ENCODE measurements at regions not wholly inside any gene's neighbourhood (a gene's known extent, or its start where the extent isn't known, plus 50 kb on each side); places are given as distances from the start of the nearest gene placed in this dataset.

- Histone ChIP-seq H3K4me2 (ENCODE audit: low read length) (no peak overlapping the region), H3K79me2 (ENCODE audit: insufficient read depth, low read depth, low read length) (no peaks in the 10 kb centered on the region), H3K4me3 (ENCODE audit: low read depth, low read length, poor library complexity, severe bottlenecking) (no peak overlapping the region), H3K27ac (ENCODE audit: low read depth, low read length, poor library complexity, severe bottlenecking) (no peak overlapping the region), H3K9me3 (ENCODE audit: low read length) (no peaks in the 10 kb centered on the region), H3K4me1 (ENCODE audit: insufficient read depth, low read length, poor library complexity, severe bottlenecking) (no peaks in the 10 kb centered on the region), H4K20me1 (ENCODE audit: insufficient read depth, low read length) (no peaks in the 10 kb centered on the region), H3K9me2 (ENCODE audit: insufficient read depth, low read length) (no peaks in the 10 kb centered on the region), H2AFZ (ENCODE audit: low read length) (no peak overlapping the region), H3K36me3 (ENCODE audit: insufficient read depth, low read length) (no peaks in the 10 kb centered on the region)
- ChIA-PET CTCF (ENCODE audit: unreplicated experiment) (no interaction called here), POLR2A (no interaction called here)
- no peak for DNase-seq (ENCODE audit: low spot score)
- TF ChIP-seq EZH2phosphoT487 (IDR thresholded peaks at IDR 0.05; ENCODE audit: borderline replicate concordance, low read depth, low read length): no peak
- no peak for TF ChIP-seq CTCF (conservative IDR thresholded peaks at IDR 0.05; ENCODE audit: low read length)
- BruUV-seq (replicated peaks): no TSS peak
- intact Hi-C loops (cut with micrococcal nuclease; ENCODE audit: unreplicated experiment): no loop called here
Measured at GRCh38 chr3:124043023-124043422, 51.1 kb upstream of the ROPN1 start.

- H3K9me3 ChIP-seq (ENCODE audit: low read length): no peaks in the 10 kb centered on the region
- H3K4me3 ChIP-seq (ENCODE audit: low read depth, low read length, poor library complexity, severe bottlenecking): no peak overlapping the region
- H3K36me3 ChIP-seq (ENCODE audit: insufficient read depth, low read length): no peaks in the 10 kb centered on the region
- no peak for DNase-seq (ENCODE audit: low spot score)
- ChIA-PET POLR2A (no interaction called here), CTCF (ENCODE audit: unreplicated experiment) (no interaction called here)
- H3K9me2 ChIP-seq (ENCODE audit: insufficient read depth, low read length): no peaks in the 10 kb centered on the region
- intact Hi-C loops (cut with micrococcal nuclease; ENCODE audit: unreplicated experiment): no loop called here
- no peak overlapping the region for H2AFZ ChIP-seq (ENCODE audit: low read length)
- no peak overlapping the region for H3K27ac ChIP-seq (ENCODE audit: low read depth, low read length, poor library complexity, severe bottlenecking)
- TF ChIP-seq EZH2phosphoT487 (IDR thresholded peaks at IDR 0.05; ENCODE audit: borderline replicate concordance, low read depth, low read length): no peak
- no peak for TF ChIP-seq CTCF (conservative IDR thresholded peaks at IDR 0.05; ENCODE audit: low read length)
- no peaks in the 10 kb centered on the region for H3K4me1 ChIP-seq (ENCODE audit: insufficient read depth, low read length, poor library complexity, severe bottlenecking)
- no peaks in the 10 kb centered on the region for H3K79me2 ChIP-seq (ENCODE audit: insufficient read depth, low read depth, low read length)
- H3K4me2 ChIP-seq (ENCODE audit: low read length): no peak overlapping the region
- no TSS peak for BruUV-seq (replicated peaks)
- H4K20me1 ChIP-seq (ENCODE audit: insufficient read depth, low read length): no peaks in the 10 kb centered on the region
Measured at GRCh38 chr3:124044956-124045355, 53.0 kb upstream of the ROPN1 start.

GRCh38 chr3:124048967-124049798 is 57.3 kb upstream of the ROPN1 start:
- Histone ChIP-seq H3K4me3 (ENCODE audit: low read depth, low read length, poor library complexity, severe bottlenecking) (no peak overlapping the region), H2AFZ (ENCODE audit: low read length) (no peak overlapping the region), H3K4me1 (ENCODE audit: insufficient read depth, low read length, poor library complexity, severe bottlenecking) (no peaks in the 10 kb centered on the region), H3K36me3 (ENCODE audit: insufficient read depth, low read length) (no peaks in the 10 kb centered on the region), H4K20me1 (ENCODE audit: insufficient read depth, low read length) (no peaks in the 10 kb centered on the region), H3K4me2 (ENCODE audit: low read length) (no peak overlapping the region), H3K9me3 (ENCODE audit: low read length) (no peaks in the 10 kb centered on the region), H3K9me2 (ENCODE audit: insufficient read depth, low read length) (no peaks in the 10 kb centered on the region), H3K79me2 (ENCODE audit: insufficient read depth, low read depth, low read length) (no peaks in the 10 kb centered on the region), H3K27ac (ENCODE audit: low read depth, low read length, poor library complexity, severe bottlenecking) (no peak overlapping the region)
- DNase-seq (ENCODE audit: low spot score): no peak
- TF ChIP-seq CTCF (conservative IDR thresholded peaks at IDR 0.05; ENCODE audit: low read length) (no peak), EZH2phosphoT487 (IDR thresholded peaks at IDR 0.05; ENCODE audit: borderline replicate concordance, low read depth, low read length) (no peak)
- CTCF ChIA-PET (ENCODE audit: unreplicated experiment): no interaction called here
- no TSS peak for BruUV-seq (replicated peaks)
- intact Hi-C loops (cut with micrococcal nuclease; ENCODE audit: unreplicated experiment): no loop called here
- POLR2A ChIA-PET: no interaction called here

Data from OCI-LY7 (cell line).